ENCODE measurements at regions not wholly inside any gene's neighbourhood (a gene's known extent, or its start where the extent isn't known, plus 50 kb on each side); places are given as distances from the start of the nearest gene placed in this dataset.
A peak's percentile ranks its signal among the peaks of the same experiment; 100 is the strongest.
"Not testable (repeated sequence)": the region's sequence is repeated elsewhere in the genome, so short reads cannot be mapped to it uniquely, and the experiment has no call there.

DNA sequence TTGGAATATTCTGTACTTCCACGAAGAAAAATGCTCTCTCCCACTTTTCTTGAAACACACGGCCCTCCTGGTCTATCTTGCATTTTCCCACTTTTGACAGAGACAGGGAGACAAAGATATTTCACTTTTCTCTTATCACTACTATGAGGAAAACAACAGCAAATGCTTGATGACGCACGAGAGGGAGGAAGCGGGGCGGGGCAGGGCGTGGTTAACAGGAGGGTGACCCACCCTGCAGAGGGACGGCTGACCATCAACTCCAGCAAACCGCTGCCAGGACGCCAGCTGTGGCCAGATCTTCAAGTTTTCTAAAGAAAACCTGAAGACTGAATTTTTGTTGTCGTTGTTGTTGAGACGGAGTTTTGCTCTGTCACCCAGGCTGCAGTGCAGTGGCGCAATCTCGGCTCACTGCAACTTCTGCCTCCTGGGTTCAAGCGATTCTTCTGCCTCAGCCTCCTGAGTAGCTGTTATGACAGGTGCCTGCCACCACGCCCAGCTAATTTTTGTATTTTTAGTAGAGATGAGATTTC lies 63.8 kb downstream of the NSUN5 start:
- not testable (repeated sequence) for DNase-seq (ENCODE audit: low read depth in 3 of 3, low spot score in 1 of 3)

DNA sequence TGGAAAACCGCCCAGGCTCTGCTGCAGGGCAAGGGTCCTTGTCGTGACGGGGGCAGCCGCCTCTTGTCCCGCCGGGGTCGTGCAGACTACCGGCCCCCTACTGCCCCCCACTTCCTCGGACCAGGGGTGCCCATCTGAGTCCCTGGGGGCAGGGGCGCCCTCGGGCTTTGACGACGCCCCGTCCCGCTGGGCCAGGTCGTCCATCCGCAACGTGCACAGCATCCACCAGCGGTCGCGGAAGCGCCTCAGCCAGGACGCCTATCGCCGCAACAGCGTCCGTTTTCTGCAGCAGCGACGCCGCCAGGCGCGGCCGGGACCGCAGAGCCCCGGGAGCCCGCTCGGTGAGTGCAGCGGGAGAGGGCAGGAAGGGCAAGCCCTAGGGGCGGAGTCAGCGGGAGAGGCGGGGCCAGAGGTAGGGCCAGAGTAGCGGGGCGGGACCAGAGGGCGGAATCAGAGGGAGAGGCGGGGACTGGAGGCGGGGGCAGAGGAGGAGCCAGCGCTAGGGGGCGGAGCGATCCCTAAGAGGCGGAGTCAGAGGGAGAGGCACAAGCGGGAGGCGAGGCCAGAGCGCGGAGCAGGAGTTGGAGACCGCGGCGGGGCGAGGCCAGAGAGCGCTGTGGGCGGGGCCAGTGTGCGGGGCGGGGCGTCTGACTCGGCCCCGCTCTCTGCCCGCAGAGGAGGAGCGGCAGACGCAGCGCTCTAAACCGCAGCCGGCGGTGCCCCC lies 73.5 kb downstream of the NSUN5 start:
- peak; percentile 75 to 89 (median 85) for DNase-seq (ENCODE audit: low read depth in 3 of 3, low spot score in 1 of 3)

DNA sequence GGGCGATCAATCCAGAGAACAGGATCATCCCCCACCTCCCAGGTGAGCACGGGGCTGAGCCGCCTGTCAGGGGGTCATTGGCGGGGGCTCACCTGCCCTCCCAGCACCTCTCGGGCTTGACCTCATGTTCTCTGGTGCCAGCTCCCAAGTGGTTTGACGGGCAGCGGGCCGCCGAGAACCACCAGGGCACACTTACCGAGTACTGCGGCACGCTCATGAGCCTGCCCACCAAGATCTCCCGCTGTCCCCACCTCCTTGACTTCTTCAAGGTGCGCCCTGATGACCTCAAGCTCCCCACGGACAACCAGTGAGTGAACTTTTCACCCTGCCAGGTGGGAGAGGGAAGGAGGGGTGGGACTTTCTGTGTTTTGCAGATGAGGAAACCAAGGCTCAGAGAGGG lies 82.9 kb downstream of the NSUN5 start:
- not testable (repeated sequence) for DNase-seq (ENCODE audit: low read depth in 3 of 3, low spot score in 1 of 3)

DNA sequence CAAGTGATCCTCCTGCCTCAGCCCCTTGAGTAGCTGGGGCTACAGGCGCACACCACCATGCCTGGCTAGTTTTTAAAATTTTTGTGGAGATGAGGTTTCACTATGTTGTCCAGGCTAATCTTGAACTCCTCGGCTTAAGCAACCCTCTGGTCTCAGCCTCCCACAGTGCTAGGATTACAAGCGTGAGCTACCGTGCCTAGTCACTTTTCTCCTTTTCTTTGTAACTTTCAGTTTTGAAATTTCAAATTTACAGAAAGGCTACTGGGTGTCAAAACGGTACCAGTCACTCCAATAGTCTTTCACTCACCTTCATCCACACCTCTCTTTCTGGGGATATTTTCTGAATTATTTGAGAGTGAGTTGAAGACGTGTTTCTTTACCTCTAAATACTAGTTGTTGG lies 86.9 kb downstream of the NSUN5 start:
- not testable (repeated sequence) for DNase-seq (ENCODE audit: low read depth in 3 of 3, low spot score in 1 of 3)

DNA sequence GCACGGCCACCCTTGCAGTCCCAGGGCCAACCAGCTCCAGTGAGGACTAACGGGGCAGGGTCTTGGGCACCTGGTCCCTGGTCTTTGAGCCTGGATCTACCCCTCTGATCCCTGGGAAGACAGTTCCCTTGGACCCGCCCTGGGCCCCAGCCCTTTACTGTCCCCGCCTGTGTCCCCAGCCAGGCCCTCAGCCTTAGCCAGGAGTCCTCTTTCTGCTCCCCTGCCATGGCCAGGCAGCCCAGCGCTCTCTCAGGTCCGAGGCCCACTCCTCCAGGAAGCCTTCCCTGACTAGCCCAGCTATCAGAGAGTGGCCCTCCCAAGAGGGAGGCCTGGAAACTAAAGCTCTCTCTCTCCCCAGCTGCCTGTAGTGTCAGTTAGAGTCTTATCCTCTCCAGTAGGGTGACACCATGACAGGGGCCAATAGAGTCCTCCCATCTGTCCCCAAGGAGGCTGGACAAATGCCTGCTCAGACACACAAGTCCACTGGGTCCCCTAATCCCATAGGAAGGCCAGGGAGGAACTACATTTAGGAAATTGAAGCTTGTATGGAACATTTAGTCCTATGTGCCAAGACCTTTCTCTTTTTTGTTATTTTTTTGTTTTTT lies 87.8 kb downstream of the NSUN5 start:
- not testable (repeated sequence) for DNase-seq (ENCODE audit: low read depth in 3 of 3, low spot score in 1 of 3)

DNA sequence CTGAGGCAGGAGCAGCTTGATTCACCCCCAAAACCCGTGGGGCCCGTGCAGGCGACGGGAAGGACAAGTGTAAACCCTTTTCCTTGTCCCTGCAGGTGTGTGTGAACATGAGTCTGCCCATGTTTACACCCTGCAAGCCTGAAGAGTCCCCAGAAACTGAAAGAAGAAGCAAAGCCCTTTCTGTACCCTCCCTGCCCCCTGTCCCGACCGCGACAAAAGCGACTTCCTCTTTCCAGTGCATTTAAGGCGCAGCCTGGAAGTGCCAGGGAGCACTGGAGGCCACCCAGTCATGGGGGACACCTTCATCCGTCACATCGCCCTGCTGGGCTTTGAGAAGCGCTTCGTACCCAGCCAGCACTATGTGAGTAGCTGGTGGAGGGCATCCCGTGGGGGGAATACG lies 88.3 kb downstream of the NSUN5 start:
- DNase-seq (ENCODE audit: low read depth in 3 of 3, low spot score in 1 of 3) = not testable (repeated sequence)

DNA sequence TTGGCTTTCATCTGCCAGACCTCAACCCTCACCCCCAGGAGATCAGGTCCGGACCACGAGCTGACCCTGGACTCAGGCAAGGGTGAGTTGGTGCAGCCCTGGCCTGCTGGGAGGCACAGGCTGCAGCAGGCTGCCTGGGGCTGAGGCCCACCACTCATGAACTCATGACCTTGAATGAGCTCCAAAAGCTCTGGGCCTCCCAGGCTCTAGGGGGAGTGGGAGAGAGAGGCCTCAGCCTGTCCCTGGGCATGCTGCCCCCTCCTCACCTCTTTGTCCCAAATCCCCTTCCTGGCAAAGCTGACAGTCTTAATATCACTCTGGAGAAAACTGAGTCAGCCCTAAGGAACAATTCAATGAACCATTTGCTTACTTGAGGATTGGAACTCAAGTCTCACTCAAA lies 89.8 kb downstream of the NSUN5 start:
- DNase-seq (ENCODE audit: low read depth in 3 of 3, low spot score in 1 of 3) = not testable (repeated sequence)

DNA sequence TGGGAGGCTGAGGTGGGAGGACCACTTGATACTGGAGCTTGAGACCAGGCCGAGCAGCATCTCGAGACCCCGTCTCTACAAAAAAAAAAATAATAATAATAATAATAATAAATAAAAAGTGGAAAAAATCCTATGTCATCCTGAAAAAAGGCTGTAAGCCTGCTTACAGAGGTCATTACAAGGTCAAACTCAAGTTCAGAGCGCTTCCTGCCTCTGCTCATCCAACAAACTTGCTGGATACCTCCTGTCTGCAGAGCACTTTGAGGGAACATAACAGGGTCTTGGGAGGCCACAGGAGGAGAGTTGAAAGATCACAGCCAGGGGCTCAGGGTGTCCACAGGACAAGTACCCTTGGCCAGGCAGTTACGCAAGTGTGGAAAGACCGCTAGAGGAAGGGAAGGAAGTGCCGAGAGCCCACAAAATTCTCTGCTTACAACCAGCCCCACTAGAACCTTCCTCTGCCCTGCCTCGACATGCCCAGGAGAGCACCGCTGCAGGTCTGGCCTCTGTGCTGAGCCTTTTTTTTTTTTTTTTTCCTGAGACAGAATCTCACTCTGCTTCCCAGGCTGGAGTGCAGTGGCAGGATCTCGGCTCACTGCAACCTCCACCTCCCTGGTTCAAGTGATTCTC lies 92.5 kb downstream of the NSUN5 start:
- not testable (repeated sequence) for DNase-seq (ENCODE audit: low read depth in 3 of 3, low spot score in 1 of 3)

DNA sequence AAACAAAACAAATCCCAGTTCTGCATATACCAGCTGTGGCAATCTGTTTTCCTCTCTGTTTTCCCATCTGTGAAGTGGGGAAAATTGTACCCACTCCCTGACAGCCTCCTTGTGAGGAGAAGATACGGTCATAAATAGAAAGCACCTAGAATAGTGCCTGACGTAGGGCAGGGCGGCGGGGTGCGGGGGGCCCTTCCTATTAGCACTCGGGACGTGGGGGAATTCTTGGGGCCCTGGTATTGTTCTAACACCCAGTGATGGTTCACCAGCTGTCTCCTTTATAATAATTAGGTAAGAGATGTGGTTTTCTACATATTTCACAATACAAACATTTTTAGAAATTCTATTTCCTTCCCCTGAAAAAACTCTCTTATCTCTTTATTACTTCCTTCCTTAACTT lies 93.4 kb downstream of the NSUN5 start:
- DNase-seq (ENCODE audit: low read depth in 3 of 3, low spot score in 1 of 3) = not testable (repeated sequence)

DNA sequence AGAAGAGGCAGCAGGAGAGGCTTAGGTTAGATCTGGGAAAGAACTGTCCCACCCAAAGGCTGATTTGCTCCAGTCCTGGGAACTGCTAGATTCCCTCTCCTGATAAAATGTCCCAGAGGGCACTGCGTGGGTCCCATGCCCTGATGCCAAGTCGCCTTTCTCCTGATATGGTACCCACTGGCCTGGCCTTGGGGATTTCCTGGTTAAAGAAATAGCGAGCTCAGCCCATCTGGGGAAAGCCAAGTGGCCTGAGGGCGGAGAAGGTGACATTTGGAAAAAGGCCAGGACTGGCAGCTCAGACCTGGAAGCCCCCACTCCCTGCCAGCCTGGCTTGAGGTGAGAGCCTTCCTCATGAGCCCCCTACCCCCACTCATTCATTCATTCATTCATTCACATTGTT lies 94.2 kb downstream of the NSUN5 start:
- not testable (repeated sequence) for DNase-seq (ENCODE audit: low read depth in 3 of 3, low spot score in 1 of 3)

DNA sequence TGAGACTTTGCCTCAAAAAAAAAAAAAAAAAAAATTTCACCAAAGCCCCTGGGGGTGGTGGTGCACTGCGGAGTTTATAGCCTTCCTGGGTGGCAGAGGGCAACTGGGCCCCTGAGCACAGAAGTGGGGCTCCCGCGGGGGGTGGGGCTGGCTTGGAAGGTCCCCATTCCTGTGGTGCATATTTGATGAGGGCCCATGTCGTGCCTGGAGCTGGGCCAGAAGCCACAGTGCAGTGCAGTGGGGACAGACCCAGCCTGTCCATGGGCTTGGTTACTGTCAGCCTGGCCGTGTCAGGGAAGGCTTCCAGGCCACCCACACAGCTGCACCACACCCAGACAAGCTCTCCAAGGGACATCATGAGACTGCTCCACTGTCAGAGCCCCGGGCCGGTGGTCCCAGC lies 95.5 kb downstream of the NSUN5 start:
- DNase-seq (ENCODE audit: low read depth in 3 of 3, low spot score in 1 of 3) = not testable (repeated sequence)

DNA sequence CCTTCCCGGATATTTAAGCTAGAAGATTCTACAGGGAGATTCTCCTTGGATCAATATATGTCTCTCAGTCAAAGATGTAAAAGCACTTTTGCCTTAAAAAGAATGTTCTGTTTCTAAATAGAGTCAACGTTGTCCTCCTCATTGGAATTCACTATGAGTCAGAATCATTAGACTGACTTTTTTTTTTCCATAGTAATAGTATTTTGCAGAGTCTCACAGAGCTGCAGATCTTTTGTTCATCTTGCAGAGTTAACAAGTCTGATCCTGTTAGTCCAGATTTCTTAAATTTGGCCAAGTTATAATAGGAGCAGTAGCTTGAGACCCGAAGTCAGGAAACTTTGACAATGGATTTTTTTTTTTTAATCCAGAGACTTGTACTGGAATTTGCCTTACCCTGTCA lies 103.0 kb downstream of the NSUN5 start:
- DNase-seq (ENCODE audit: low read depth in 3 of 3, low spot score in 1 of 3) = not testable (repeated sequence)

DNA sequence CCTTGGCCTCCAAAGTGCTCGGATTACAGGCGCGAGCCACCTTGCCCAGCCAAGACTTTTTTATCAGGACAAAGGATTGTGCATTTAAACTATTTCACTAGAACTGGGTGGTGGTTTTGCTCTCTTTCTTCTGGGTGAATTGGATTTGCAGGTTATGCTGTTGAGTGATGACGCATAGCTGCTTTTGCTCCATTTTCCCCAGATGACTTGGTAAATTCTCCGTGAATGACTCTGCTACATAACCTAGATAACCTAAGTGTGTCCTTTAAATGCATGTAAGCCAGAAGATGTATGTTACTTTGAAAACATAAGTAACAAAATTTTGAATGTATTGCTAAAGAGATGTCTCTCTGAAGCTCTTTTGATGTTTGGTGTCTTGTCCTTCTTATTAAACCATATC lies 103.7 kb downstream of the NSUN5 start:
- not testable (repeated sequence) for DNase-seq (ENCODE audit: low read depth in 3 of 3, low spot score in 1 of 3)

DNA sequence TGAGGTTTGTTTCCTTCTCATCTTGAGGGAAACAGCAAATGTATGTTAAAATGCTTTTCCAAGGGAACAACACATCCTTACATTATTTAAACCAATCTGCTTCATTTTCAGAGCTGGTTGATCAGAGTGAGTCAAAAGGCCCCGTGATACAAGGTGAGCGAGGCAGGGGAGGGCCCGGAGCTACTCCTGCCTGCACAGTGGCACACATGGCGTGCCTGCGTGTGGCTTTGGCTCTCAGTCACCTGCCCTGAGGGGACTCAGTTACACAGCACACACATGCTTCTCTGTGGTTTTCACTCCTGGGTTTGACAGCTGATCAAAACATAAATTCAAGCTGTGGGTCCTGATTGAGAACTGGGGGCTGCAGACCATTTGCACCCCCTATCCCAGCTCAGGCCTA lies 105.3 kb downstream of the NSUN5 start:
- not testable (repeated sequence) for DNase-seq (ENCODE audit: low read depth in 3 of 3, low spot score in 1 of 3)

DNA sequence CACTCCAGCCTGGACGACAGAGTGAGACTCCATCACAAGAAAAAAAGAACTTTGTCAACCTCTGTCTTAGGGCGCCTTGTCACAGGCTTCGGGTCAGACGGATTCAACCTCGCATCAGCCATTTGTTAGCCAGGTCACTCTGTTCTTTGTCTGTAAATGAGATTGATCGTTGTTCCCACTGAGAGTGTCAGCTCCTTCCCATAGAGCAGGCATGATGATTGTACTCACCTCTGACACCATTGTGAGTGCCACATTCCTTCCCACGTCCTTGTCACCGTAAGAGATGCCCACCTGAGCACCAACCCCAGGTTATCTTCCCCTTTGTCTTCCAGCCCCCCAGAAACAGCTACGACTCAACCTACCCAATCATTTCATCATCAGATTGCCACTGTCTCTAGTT lies 107.4 kb downstream of the NSUN5 start:
- DNase-seq (ENCODE audit: low read depth in 3 of 3, low spot score in 1 of 3) = not testable (repeated sequence)

DNA sequence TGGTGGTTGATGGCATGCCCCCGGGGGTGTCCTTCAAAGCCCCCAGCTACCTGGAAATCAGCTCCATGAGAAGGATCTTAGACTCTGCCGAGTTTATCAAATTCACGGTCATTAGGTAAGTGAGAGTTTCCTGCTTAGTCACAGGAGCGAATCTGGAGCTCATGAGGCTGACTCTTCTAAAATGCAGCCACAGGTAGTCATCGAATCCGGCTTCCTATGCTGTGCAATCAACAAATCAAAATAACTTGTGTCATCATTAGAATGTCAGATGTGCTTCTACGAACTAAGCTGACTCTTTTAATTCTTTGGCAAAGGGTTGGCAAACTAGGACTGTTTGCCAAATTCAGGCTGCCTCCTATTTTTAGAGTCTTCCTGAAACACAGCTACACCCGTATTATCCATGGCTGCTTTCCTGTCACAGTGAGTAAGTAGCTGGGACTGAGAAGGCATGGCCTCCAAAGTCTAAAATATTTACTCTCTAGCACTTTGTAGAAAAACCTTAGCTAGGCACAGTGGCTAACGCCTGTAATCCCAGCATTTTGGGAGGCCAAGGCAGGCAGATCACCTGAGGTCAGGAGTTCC lies 108.0 kb downstream of the NSUN5 start:
- not testable (repeated sequence) for DNase-seq (ENCODE audit: low read depth in 3 of 3, low spot score in 1 of 3)

DNA sequence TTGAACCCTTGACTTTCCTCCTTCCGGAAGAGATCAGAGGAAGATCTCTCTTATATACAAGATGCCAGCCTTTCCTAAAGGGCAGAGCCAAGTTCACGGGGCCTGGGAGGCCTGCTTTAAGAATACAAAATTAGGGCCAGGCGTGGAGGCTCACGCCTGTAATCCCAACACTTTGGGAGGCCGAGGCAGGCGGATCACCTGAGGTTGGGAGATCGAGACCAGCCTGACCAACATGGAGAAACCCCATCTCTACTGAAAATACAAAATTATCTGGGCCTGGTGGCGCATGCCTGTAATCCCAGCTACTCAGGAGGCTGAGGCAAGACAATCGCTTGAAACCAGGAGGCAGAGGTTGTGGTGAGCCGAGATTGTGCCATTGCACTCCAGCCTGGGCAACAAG lies 108.2 kb upstream of the SPDYE9 start:
- DNase-seq (ENCODE audit: low read depth in 3 of 3, low spot score in 1 of 3) = not testable (repeated sequence)

DNA sequence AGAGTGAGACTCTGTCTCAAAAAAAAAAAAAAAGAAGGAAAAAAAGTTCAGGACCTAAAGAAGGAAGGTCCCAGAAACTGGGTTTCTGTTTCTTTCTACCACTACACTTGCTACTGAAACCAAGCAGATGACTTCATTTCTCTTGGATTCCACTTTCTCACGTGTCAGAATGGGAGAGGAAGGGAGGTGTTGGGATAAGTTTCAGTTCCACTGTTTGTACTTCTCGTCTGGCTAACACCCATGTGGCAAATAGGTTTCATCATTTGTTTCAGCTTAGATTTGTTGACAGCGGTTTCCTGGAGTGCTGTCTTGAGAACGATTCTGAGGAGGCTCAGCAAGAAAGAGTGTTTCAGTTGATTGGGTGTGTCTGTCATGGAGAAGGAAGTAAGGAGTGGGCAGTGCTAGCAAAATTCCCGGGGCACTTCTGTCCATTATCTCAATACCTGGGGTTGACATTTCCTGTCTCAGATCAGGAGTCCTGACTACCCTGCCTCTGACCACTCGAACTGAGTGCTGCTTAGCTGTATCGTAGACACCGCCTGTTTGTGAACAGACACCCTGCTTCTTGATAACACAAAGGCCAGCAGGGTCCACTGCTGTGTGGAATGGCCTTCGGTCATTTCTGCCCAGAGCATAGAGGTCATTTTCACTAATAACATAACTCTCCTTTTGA lies 104.8 kb upstream of the SPDYE9 start:
- not testable (repeated sequence) for DNase-seq (ENCODE audit: low read depth in 3 of 3, low spot score in 1 of 3)

DNA sequence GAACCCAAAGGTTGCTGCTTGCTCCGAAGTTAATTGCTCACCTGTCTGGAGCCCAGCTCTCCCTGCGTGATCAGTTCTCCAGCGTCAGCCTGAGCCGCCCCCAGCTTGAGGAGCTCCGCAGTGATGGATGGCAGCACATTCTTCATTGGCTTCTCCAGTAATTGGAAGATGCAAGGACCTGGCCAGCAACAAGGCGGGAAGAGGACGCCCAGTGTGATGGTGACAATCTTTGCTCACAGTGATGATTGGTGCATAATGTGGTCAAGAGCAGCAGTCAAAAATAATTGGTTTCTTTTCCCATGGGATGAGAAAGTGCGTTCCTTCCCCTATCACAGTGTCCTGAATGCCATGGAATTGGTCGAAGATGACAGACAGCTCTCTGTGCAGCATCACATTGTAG lies 102.4 kb upstream of the SPDYE9 start:
- not testable (repeated sequence) for DNase-seq (ENCODE audit: low read depth in 3 of 3, low spot score in 1 of 3)

DNA sequence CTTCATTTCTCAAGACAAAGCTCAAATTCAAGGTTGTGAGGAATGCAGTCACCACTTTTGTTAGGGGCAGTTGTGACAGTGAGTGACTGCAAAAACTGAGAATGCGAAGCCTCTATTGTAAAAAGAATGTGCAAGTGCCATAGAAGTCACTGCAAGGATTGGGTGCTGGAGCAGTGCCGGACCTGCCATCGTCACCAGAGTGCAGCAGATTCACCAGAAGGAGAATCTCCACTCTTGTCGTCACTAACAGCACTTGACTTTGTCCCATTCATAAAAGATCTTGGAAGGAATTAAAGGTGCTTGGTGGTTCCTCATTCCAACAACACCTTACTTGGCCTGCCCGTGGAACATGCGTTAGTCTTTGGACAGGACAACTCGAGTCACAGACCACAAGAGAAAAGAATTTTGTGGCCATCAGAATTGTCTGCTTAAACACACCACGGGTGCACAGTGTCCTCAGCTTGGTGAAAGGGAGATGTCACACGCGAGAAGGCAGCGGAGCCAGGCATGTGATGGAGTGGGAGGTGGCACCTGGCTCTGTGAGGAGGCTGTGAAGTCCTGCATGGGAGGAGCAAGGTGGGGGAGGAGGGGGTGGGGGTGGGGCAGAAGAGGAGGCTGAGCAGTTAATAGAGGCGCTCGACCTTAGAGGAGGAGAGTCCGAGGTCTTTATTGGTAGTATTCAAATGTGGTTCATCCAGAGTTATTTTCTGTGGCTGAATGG lies 100.9 kb upstream of the SPDYE9 start:
- DNase-seq (ENCODE audit: low read depth in 3 of 3, low spot score in 1 of 3) = not testable (repeated sequence)

All from stimulated activated CD4-positive, alpha-beta T cell treated with anti-CD3 and anti-CD28 coated beads, TNF-alpha, amount 100 ng/mL, for 1 hour (primary cell).